ENCODE measurements at regions not wholly inside any gene's neighbourhood (a gene's known extent, or its start where the extent isn't known, plus 50 kb on each side); places are given as distances from the start of the nearest gene placed in this dataset.

DNA sequence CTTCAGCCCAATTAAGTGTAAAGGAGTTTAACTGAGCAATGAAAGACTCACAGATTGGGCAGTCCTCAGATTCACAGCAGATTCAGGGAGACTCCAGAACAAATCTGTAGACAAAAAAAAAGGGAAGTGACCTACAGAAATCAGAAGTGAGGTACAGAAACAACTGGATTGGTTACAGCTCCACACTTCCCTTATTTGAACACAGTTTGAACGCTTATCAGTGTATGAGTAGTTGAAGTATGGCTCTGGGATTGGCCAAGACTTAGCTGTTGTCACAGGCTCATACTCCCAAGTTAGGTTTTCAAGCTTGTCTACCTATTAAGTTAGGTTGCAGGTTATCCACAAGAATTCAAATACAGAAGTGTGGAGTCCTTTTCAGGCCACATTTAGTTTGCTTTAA is 112.4 kb upstream of the ELOVL6 start:
- no peak for DNase-seq

DNA sequence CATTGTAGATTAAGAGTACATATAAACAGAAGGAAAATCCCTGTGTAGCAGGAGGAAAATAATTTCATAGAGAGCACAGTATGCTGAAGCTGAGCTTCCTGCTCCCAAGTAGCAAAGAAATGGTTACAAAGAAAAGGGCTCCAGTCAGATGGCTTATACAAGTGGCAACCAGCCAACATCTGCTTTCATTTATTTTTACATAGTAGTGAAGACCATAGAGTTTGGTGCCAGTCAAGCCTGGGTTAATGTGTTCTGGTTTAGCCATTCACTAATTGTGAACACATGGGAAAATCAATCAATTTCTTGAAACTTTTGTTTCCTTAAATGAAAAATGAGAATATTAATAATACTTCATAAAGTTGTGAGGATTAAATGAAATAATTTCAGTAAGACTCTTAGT is 111.3 kb upstream of the ELOVL6 start:
- Histone ChIP-seq H3K9me2 (ENCODE audit: insufficient read depth) (no peaks in the 10 kb centered on the region), H2AFZ (no peak overlapping the region), H3K36me3 (ENCODE audit: low read depth) (no peaks in the 10 kb centered on the region), H3K4me2 (no peak overlapping the region), H3K27ac (no peak overlapping the region), H3K79me2 (ENCODE audit: low read depth) (no peaks in the 10 kb centered on the region), H3K27me3 (ENCODE audit: insufficient read depth, low read depth) (no peaks in the 10 kb centered on the region), H3K4me1 (replicated peaks; ENCODE audit: insufficient read depth) (no peaks in the 10 kb centered on the region), H3K9me3 (ENCODE audit: insufficient read depth, low read depth) (no peaks in the 10 kb centered on the region), H4K20me1 (ENCODE audit: insufficient read depth) (no peaks in the 10 kb centered on the region), H3F3A (ENCODE audit: insufficient read depth, low read depth) (no peaks in the 10 kb centered on the region), H3K4me3 (no peak overlapping the region)
- intact Hi-C loops (cut with micrococcal nuclease; ENCODE audit: unreplicated experiment), result no loop called here
- no peak for DNase-seq
- BruUV-seq (replicated peaks), result no TSS peak
- no peak for TF ChIP-seq EZH2 (IDR thresholded peaks at IDR 0.05; ENCODE audit: low read depth)
- TF ChIP-seq, protein P1, sequence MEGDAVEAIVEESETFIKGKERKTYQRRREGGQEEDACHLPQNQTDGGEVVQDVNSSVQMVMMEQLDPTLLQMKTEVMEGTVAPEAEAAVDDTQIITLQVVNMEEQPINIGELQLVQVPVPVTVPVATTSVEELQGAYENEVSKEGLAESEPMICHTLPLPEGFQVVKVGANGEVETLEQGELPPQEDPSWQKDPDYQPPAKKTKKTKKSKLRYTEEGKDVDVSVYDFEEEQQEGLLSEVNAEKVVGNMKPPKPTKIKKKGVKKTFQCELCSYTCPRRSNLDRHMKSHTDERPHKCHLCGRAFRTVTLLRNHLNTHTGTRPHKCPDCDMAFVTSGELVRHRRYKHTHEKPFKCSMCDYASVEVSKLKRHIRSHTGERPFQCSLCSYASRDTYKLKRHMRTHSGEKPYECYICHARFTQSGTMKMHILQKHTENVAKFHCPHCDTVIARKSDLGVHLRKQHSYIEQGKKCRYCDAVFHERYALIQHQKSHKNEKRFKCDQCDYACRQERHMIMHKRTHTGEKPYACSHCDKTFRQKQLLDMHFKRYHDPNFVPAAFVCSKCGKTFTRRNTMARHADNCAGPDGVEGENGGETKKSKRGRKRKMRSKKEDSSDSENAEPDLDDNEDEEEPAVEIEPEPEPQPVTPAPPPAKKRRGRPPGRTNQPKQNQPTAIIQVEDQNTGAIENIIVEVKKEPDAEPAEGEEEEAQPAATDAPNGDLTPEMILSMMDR (conservative IDR thresholded peaks at IDR 0.05), result no peak
- ChIA-PET POLR2A (ENCODE audit: unreplicated experiment) (no interaction called here), CTCF (no interaction called here)

More for the DNA sequence above, 112.4 kb upstream of the ELOVL6 start:
- Histone ChIP-seq H4K20me1 (ENCODE audit: insufficient read depth) (no peaks in the 10 kb centered on the region), H2AFZ (no peak overlapping the region), H3F3A (ENCODE audit: insufficient read depth, low read depth) (no peaks in the 10 kb centered on the region), H3K79me2 (ENCODE audit: low read depth) (no peaks in the 10 kb centered on the region), H3K4me1 (replicated peaks; ENCODE audit: insufficient read depth) (no peaks in the 10 kb centered on the region), H3K4me3 (no peak overlapping the region), H3K27ac (no peak overlapping the region), H3K27me3 (ENCODE audit: insufficient read depth, low read depth) (no peaks in the 10 kb centered on the region), H3K36me3 (ENCODE audit: low read depth) (no peaks in the 10 kb centered on the region), H3K4me2 (no peak overlapping the region), H3K9me2 (ENCODE audit: insufficient read depth) (no peaks in the 10 kb centered on the region), H3K9me3 (ENCODE audit: insufficient read depth, low read depth) (no peaks in the 10 kb centered on the region)
- intact Hi-C loops (cut with micrococcal nuclease; ENCODE audit: unreplicated experiment), result no loop called here
- no TSS peak for BruUV-seq (replicated peaks)
- POLR2A ChIA-PET (ENCODE audit: unreplicated experiment), result no interaction called here
- TF ChIP-seq EZH2 (IDR thresholded peaks at IDR 0.05; ENCODE audit: low read depth), result no peak
- TF ChIP-seq, protein P1 (conservative IDR thresholded peaks at IDR 0.05), result no peak
- CTCF ChIA-PET, result no interaction called here

DNA sequence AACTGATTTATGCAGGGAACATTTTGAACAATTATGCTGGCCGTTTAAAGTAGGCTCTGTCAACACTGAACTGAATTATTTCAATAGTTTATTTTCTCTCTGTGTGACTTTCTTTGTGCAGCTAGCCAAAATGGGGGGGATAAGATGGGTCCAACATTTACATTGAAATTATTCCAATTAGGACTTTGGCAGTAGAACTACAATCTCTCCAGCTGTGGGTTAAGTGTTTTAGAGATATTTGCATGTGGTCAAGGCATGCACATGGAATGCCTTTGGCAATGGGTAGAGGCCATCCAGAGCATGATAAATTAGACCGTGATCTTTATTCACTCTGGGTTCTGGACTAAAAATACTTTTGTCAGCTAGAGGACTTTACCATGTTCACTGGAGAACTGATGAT is 107.9 kb upstream of the ELOVL6 start:
- TF ChIP-seq, protein P1 (conservative IDR thresholded peaks at IDR 0.05), result no peak
- no peak for TF ChIP-seq EZH2 (IDR thresholded peaks at IDR 0.05; ENCODE audit: low read depth)
- intact Hi-C loops (cut with micrococcal nuclease; ENCODE audit: unreplicated experiment), result no loop called here
- no peaks in the 10 kb centered on the region for H3K4me1 ChIP-seq (replicated peaks; ENCODE audit: insufficient read depth)
- no peak for DNase-seq
- BruUV-seq (replicated peaks), result no TSS peak
- no peak overlapping the region for H2AFZ ChIP-seq
- no peaks in the 10 kb centered on the region for H3K79me2 ChIP-seq (ENCODE audit: low read depth)
- H4K20me1 ChIP-seq (ENCODE audit: insufficient read depth), result no peaks in the 10 kb centered on the region
- no peak overlapping the region for H3K4me2 ChIP-seq
- no peak overlapping the region for H3K27ac ChIP-seq
- H3K27me3 ChIP-seq (ENCODE audit: insufficient read depth, low read depth), result no peaks in the 10 kb centered on the region
- H3K9me2 ChIP-seq (ENCODE audit: insufficient read depth), result no peaks in the 10 kb centered on the region
- no peaks in the 10 kb centered on the region for H3F3A ChIP-seq (ENCODE audit: insufficient read depth, low read depth)
- ChIA-PET POLR2A (ENCODE audit: unreplicated experiment) (no interaction called here), CTCF (no interaction called here)
- no peaks in the 10 kb centered on the region for H3K9me3 ChIP-seq (ENCODE audit: insufficient read depth, low read depth)
- no peak overlapping the region for H3K4me3 ChIP-seq
- H3K36me3 ChIP-seq (ENCODE audit: low read depth), result no peaks in the 10 kb centered on the region
